ENCODE measurements at regions not wholly inside any gene's neighbourhood (a gene's known extent, or its start where the extent isn't known, plus 50 kb on each side); places are given as distances from the start of the nearest gene placed in this dataset.

- TF ChIP-seq POLR2AphosphoS5 (IDR thresholded peaks at IDR 0.05) (no peak), CTCF (IDR thresholded peaks at IDR 0.05) (no peak), EP300 (IDR thresholded peaks at IDR 0.05) (no peak)
Measured at GRCh38 chr10:131561897-131562296, 250.4 kb upstream of the TCERG1L start.

Data from suprapubic skin (tissue), 4 donors.